Astrocyte (in vitro differentiated cells and primary cell): ENCODE measurements at regions not wholly inside any gene's neighbourhood (a gene's known extent, or its start where the extent isn't known, plus 50 kb on each side); places are given as distances from the start of the nearest gene placed in this dataset.

Experiments
- DNase-seq: peaks from one replicate; pipeline ENCODE4 v3.0.0-alpha.2; 2010; ENCODE audit warnings: low read depth
- FAIRE-seq: peaks from 2 replicates; lab custom pipeline; 2011; peaks lifted over from hg19 to GRCh38; lab: Jason Lieb, UNC
- H2AFZ ChIP-seq: 2 replicates; pipeline ENCODE4 v1.6.0; 2012; ENCODE audit warnings: low read depth, low read length, inconsistent platforms
- H3K27ac ChIP-seq: 2 replicates; pipeline ENCODE4 v1.5.1; 2011; ENCODE audit warnings: low read depth, low read length, inconsistent platforms
- H3K27me3 ChIP-seq: 2 replicates; pipeline ENCODE4 v1.6.0; 2011; ENCODE audit warnings: low read length, inconsistent platforms; ENCODE audit not compliant: insufficient read depth
- H3K36me3 ChIP-seq: 2 replicates; pipeline ENCODE4 v1.5.1; 2011; ENCODE audit warnings: low read length, inconsistent platforms; ENCODE audit not compliant: insufficient read depth
- H3K4me1 ChIP-seq: 2 replicates; pipeline ENCODE4 v1.5.1; 2011; ENCODE audit warnings: low read length, inconsistent platforms; ENCODE audit not compliant: insufficient read depth
- H3K4me2 ChIP-seq: 2 replicates; pipeline ENCODE4 v1.6.0; 2012; ENCODE audit warnings: low read length, inconsistent platforms
- H3K4me3 ChIP-seq: 2 replicates; pipeline ENCODE4 v1.5.1; 2011; ENCODE audit warnings: low read depth, mild to moderate bottlenecking, low read length, inconsistent platforms; ENCODE audit not compliant: insufficient read depth
- H3K79me2 ChIP-seq: 2 replicates; pipeline ENCODE4 v1.6.0; 2012; ENCODE audit warnings: mild to moderate bottlenecking, low read length, inconsistent platforms; ENCODE audit not compliant: insufficient read depth
- H3K9ac ChIP-seq: 2 replicates; pipeline ENCODE4 v1.6.0; 2012; ENCODE audit warnings: mild to moderate bottlenecking, low read length, inconsistent platforms
- H3K9me3 ChIP-seq: 2 replicates; pipeline ENCODE4 v1.5.1; 2012; ENCODE audit warnings: low read depth, mild to moderate bottlenecking, low read length, inconsistent platforms; ENCODE audit not compliant: insufficient read depth
- H4K20me1 ChIP-seq: 2 replicates; pipeline ENCODE4 v1.6.0; 2012; ENCODE audit warnings: low read length, inconsistent platforms; ENCODE audit not compliant: insufficient read depth
- H3K27ac Mint-ChIP-seq: one replicate; pipeline ENCODE4 v1.8.0; 2021; ENCODE audit warnings: mild to moderate bottlenecking, mixed read lengths; ENCODE audit not compliant: unreplicated experiment
- H3K27me3 Mint-ChIP-seq: one replicate; pipeline ENCODE4 v1.8.0; 2021; ENCODE audit warnings: low read depth, mixed read lengths; ENCODE audit not compliant: unreplicated experiment
- H3K36me3 Mint-ChIP-seq: one replicate; pipeline ENCODE4 v1.8.0; 2021; ENCODE audit warnings: low read depth, mixed read lengths; ENCODE audit not compliant: unreplicated experiment
- H3K4me1 Mint-ChIP-seq: one replicate; pipeline ENCODE4 v1.8.0; 2021; ENCODE audit warnings: low read depth, mixed read lengths; ENCODE audit not compliant: unreplicated experiment
- H3K4me3 Mint-ChIP-seq: one replicate; pipeline ENCODE4 v1.8.0; 2021; ENCODE audit warnings: mild to moderate bottlenecking, moderate library complexity, mixed read lengths; ENCODE audit not compliant: unreplicated experiment
- H3K9me3 Mint-ChIP-seq: one replicate; pipeline ENCODE4 v1.8.0; 2021; ENCODE audit warnings: mild to moderate bottlenecking, mixed read lengths; ENCODE audit not compliant: unreplicated experiment
- EZH2 ChIP-seq: IDR thresholded peaks from 2 replicates; pipeline ENCODE4 v1.6.1; 2012; ENCODE audit warnings: mild to moderate bottlenecking, low read length, inconsistent platforms; ENCODE audit not compliant: insufficient read depth
- TF ChIP-seq, protein P1 (sequence below): IDR thresholded peaks from 2 replicates; pipeline ENCODE4 v1.5.1; 2011; ENCODE audit warnings: low read depth, mild to moderate bottlenecking, inconsistent platforms, low read length, moderate library complexity; ENCODE audit not compliant: insufficient read depth

DNA sequence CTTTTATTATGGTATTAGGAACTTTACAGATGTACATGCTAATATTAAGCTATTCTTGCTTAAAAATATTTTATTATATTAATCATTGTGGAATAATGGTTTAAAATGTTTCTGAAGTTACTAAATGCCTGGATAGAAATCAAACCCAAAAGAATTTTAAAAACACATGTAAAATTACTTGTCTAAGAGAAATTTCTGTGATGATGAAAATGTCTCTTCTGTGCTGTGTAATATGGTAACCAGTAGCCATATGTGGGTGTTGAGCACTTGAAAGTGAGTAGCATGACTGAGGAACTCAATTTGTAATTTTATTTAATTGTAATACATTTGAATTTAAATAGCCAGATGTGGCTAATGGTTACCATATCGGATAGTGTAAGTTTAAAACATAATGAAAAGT, 66.7 kb upstream of the HSPB3 start:
- Mint-ChIP-seq H3K9me3 (no peaks in the 10 kb centered on the region), H3K4me1 (peaks cover 25% of the 10 kb centered on the region), H3K27me3 (no peaks in the 10 kb centered on the region), H3K4me3 (no peak overlapping the region), H3K36me3 (no peaks in the 10 kb centered on the region), H3K27ac (no peak overlapping the region)
- Histone ChIP-seq H4K20me1 (no peaks in the 10 kb centered on the region), H3K36me3 (no peaks in the 10 kb centered on the region), H3K79me2 (no peaks in the 10 kb centered on the region), H3K9me3 (no peaks in the 10 kb centered on the region), H3K27ac (peak overlapping the region; percentile 60), H3K27me3 (no peaks in the 10 kb centered on the region), H3K9ac (no peak overlapping the region), H2AFZ (no peak overlapping the region), H3K4me1 (peaks cover 19% of the 10 kb centered on the region), H3K4me2 (no peak overlapping the region), H3K4me3 (no peak overlapping the region)
- no peak for FAIRE-seq
- no peak for DNase-seq
- TF ChIP-seq, protein P1, sequence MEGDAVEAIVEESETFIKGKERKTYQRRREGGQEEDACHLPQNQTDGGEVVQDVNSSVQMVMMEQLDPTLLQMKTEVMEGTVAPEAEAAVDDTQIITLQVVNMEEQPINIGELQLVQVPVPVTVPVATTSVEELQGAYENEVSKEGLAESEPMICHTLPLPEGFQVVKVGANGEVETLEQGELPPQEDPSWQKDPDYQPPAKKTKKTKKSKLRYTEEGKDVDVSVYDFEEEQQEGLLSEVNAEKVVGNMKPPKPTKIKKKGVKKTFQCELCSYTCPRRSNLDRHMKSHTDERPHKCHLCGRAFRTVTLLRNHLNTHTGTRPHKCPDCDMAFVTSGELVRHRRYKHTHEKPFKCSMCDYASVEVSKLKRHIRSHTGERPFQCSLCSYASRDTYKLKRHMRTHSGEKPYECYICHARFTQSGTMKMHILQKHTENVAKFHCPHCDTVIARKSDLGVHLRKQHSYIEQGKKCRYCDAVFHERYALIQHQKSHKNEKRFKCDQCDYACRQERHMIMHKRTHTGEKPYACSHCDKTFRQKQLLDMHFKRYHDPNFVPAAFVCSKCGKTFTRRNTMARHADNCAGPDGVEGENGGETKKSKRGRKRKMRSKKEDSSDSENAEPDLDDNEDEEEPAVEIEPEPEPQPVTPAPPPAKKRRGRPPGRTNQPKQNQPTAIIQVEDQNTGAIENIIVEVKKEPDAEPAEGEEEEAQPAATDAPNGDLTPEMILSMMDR: no peak
- TF ChIP-seq EZH2: no peak

DNA sequence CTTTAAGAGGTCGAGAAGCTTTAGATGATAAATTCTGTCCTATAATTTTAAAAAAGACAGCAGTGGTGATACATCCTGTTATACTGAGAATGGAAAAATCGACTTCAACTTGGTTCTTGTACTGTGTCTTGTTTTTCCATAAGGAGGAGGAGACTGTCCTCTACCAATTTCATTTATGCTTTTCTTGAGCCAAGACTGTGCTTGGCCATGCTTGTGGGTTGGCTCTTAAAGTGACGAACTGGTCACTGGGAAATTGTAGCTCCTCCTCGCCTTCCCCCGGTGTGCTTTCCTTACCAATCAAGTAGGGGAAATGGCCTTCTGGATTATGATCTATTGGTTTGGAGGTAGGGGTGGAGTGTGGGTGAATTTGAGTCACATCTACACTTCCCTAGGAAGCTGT, 67.1 kb upstream of the HSPB3 start:
- peak overlapping the region; percentile 58 for H3K27ac Mint-ChIP-seq
- DNase-seq: no peak
- Histone ChIP-seq H3K4me2 (peak overlapping the region; percentile 8), H3K9ac (no peak overlapping the region), H3K36me3 (no peaks in the 10 kb centered on the region), H4K20me1 (no peaks in the 10 kb centered on the region), H3K9me3 (no peaks in the 10 kb centered on the region), H2AFZ (no peak overlapping the region), H3K79me2 (no peaks in the 10 kb centered on the region), H3K27ac (peak overlapping the region; percentile 60), H3K4me3 (no peak overlapping the region), H3K27me3 (no peaks in the 10 kb centered on the region), H3K4me1 (peaks cover 19% of the 10 kb centered on the region)
- no peaks in the 10 kb centered on the region for H3K9me3 Mint-ChIP-seq
- no peaks in the 10 kb centered on the region for H3K27me3 Mint-ChIP-seq
- no peak for FAIRE-seq
- H3K4me1 Mint-ChIP-seq: peaks cover 26% of the 10 kb centered on the region
- no peak overlapping the region for H3K4me3 Mint-ChIP-seq
- H3K36me3 Mint-ChIP-seq: no peaks in the 10 kb centered on the region
- TF ChIP-seq, protein P1: no peak
- TF ChIP-seq EZH2: no peak

DNA sequence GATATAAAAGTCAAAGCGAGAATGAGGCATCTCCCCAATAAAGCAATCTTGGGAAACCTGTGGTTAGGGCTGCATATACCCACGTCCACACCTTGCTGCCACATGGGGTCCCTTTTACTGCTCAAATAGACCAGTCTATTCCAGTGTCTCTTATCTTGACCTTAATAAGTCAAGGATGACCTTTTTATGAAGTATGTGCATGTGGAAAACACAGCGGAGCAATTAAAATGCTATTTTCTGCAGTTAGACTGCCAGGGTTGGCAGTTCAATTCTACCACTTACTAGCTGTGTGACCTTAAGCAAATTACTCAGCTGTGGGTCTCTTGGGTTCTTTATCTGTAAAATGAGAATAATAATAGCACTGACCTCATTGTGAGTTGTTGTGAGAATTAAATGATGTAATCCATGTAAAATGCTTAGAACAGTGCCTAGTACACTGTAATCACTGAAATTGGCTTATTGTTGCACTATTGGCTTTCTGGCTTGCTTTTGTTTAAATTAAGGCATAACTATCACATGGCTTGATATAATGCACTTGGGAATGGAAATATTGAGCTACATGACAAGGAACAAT, 67.8 kb upstream of the HSPB3 start:
- Histone ChIP-seq H3K9me3 (no peaks in the 10 kb centered on the region), H4K20me1 (no peaks in the 10 kb centered on the region), H3K9ac (peak overlapping the region; percentile 22), H3K4me3 (no peak overlapping the region), H3K4me1 (peaks cover 19% of the 10 kb centered on the region), H2AFZ (no peak overlapping the region), H3K4me2 (peak overlapping the region; percentile 8), H3K36me3 (no peaks in the 10 kb centered on the region), H3K79me2 (no peaks in the 10 kb centered on the region), H3K27me3 (no peaks in the 10 kb centered on the region), H3K27ac (peak overlapping the region; percentile 60)
- no peak for TF ChIP-seq EZH2
- TF ChIP-seq, protein P1: no peak
- Mint-ChIP-seq H3K36me3 (no peaks in the 10 kb centered on the region), H3K27me3 (no peaks in the 10 kb centered on the region), H3K4me1 (peaks cover 26% of the 10 kb centered on the region), H3K27ac (peak overlapping the region; percentile 58), H3K9me3 (no peaks in the 10 kb centered on the region), H3K4me3 (no peak overlapping the region)
- peak; percentile 67 for FAIRE-seq
- peak; percentile 71 for DNase-seq
